ENCODE measurements at regions not wholly inside any gene's neighbourhood (a gene's known extent, or its start where the extent isn't known, plus 50 kb on each side); places are given as distances from the start of the nearest gene placed in this dataset.

DNA sequence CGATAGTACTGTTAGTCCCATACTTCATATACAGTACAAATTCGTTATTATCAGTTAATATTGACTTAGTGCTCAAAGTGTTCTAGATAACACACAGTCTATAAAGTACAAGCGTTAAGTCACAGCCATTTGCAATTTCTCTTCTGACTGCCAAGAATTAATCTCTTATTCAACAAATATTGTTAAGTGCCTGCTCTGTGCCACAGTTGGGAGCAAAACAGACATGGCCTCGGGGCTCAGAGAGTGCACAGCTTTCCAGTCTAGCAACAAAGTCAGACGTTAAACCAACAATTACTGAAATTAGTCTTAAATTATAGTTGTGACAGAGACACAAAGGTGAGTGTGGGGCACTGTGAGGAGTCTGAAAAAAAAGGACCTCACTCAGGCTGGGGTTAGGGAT is 113.0 kb upstream of the DPP6 start:
- no peak overlapping the region for H3K4me3 ChIP-seq (ENCODE audit: low read depth, low read length)
- no peak for DNase-seq (ENCODE audit: low read depth)
- TF ChIP-seq, protein P1, sequence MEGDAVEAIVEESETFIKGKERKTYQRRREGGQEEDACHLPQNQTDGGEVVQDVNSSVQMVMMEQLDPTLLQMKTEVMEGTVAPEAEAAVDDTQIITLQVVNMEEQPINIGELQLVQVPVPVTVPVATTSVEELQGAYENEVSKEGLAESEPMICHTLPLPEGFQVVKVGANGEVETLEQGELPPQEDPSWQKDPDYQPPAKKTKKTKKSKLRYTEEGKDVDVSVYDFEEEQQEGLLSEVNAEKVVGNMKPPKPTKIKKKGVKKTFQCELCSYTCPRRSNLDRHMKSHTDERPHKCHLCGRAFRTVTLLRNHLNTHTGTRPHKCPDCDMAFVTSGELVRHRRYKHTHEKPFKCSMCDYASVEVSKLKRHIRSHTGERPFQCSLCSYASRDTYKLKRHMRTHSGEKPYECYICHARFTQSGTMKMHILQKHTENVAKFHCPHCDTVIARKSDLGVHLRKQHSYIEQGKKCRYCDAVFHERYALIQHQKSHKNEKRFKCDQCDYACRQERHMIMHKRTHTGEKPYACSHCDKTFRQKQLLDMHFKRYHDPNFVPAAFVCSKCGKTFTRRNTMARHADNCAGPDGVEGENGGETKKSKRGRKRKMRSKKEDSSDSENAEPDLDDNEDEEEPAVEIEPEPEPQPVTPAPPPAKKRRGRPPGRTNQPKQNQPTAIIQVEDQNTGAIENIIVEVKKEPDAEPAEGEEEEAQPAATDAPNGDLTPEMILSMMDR (IDR thresholded peaks at IDR 0.05; ENCODE audit: insufficient read depth, low read depth, low read length, missing control alignments), result no peak

DNA sequence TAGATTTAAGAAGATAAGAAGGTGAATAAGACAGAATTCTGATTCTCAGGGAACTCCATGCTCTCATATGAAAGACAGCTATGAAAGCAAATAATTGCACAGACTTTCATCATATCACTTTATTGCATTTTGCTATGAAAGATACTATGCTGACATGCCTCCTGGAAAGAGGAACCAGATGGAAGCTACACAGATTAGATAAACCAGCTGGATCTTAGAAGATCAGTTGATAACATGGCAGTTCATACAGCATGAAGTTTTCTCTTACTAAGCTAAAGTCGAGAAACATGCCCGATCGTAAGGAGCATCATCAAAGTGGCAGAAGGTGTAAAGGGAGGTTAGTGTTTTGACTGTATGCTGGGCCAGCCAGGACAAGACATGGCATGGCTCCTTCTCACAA is 112.5 kb upstream of the DPP6 start:
- TF ChIP-seq, protein P1 (IDR thresholded peaks at IDR 0.05; ENCODE audit: insufficient read depth, low read depth, low read length, missing control alignments), result no peak

DNA sequence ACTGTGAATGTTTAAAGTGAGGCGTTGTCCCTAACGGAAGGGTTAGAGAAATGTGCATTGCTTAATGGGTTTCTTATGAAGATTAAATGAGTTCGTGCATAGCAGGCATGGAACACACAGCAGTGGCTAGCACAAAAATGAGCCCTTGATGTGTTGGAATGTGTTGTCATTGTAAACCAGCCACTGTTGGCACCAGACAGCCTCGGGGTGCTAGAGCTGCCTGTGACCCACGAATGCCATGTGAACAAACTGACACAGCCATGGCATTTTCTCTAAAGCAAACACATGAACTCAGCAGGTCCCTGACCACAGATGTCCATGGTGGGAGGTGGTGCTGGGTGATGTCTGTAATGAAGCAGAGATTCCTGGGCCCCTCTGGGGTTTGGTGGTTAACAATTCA is 111.1 kb upstream of the DPP6 start:
- DNase-seq (ENCODE audit: low read depth), result no peak
- H3K4me3 ChIP-seq (ENCODE audit: low read depth, low read length), result no peak overlapping the region
- TF ChIP-seq, protein P1 (IDR thresholded peaks at IDR 0.05; ENCODE audit: insufficient read depth, low read depth, low read length, missing control alignments), result no peak

More for the DNA sequence above, 112.5 kb upstream of the DPP6 start:
- H3K4me3 ChIP-seq (ENCODE audit: low read depth, low read length), result no peak overlapping the region
- no peak for DNase-seq (ENCODE audit: low read depth)

DNA sequence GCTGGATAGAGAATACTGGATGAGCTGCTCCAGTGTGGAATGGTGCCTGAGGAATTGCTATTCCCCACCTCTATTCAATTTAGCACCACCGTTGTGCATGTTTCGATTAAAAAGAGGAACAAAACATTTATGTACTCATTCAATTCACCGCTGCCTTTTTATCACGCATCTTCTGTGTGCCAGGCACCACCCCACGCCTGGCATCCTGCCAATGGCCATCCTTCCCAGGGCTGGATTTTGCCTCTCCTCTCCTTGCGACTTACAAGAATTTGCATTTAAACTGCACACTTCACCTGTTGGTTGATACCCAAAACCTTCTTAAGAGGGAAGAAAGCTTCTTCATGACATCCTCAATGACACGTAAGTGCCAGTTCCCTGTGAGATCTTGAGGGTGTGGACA is 110.2 kb upstream of the DPP6 start:
- TF ChIP-seq, protein P1 (IDR thresholded peaks at IDR 0.05; ENCODE audit: insufficient read depth, low read depth, low read length, missing control alignments), result no peak
- no peak for DNase-seq (ENCODE audit: low read depth)
- H3K4me3 ChIP-seq (ENCODE audit: low read depth, low read length), result no peak overlapping the region

DNA sequence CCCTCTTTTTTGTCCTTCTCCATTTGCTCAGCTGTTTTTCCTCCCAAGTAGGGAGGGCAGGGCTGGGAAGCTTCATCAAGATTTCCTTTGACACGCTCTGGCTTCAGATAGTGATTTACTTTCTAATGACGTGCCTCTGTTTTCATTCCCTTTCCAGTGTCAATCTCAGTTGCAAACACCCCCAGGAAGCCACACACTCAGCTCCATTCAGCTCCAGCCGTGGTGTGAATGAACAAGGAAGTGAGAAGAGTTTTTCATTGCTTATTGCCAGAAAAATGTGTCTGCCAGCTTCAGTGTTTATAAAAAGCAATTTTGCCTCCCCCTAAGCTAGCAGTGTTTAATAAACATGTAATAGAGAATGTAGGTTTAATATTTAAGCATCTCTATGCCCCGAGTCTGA is 108.7 kb upstream of the DPP6 start:
- no peak for DNase-seq (ENCODE audit: low read depth)
- TF ChIP-seq, protein P1 (IDR thresholded peaks at IDR 0.05; ENCODE audit: insufficient read depth, low read depth, low read length, missing control alignments), result no peak
- H3K4me3 ChIP-seq (ENCODE audit: low read depth, low read length), result no peak overlapping the region

DNA sequence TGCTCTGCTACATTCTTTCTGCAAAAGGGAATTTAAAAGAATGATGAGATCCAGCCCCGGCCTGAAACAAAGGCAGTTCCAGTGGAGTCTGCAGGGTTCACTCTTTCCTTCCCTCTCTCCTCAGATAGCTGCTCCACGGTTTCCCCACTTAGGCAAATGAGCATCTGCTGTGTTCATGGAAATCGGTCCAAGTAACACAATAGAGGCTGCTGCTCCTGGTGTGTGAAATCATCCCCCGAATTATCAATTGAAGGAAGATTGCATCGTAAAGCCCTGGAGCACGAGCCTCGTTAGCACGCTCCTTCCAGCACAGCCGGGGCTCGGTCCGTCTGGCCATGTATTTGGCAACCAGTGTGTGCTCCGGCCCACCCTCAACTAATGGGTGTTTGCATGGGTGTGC is 108.3 kb upstream of the DPP6 start:
- no peak for DNase-seq (ENCODE audit: low read depth)
- TF ChIP-seq, protein P1 (IDR thresholded peaks at IDR 0.05; ENCODE audit: insufficient read depth, low read depth, low read length, missing control alignments), result no peak
- no peak overlapping the region for H3K4me3 ChIP-seq (ENCODE audit: low read depth, low read length)

DNA sequence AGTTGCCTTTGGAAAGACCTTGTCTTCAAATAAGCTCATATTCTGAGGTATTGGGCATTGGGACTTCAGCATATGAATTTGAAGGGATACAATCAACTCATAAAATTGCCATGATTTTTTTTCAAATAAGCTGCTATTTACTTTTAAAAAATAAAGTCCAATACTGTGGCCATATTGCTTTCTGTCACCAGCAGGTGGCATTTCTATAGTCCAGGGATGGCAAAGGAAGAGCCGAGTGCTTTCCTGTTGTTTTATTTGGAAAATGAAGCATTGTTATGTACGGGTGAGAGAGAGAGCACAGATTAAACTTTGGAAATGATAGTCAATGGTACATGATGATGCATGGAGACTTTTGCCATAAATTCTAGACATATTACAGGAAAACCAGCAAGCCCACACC is 104.1 kb upstream of the DPP6 start:
- no peak overlapping the region for H3K4me3 ChIP-seq (ENCODE audit: low read depth, low read length)
- TF ChIP-seq, protein P1 (IDR thresholded peaks at IDR 0.05; ENCODE audit: insufficient read depth, low read depth, low read length, missing control alignments), result no peak
- DNase-seq (ENCODE audit: low read depth), result no peak

Measured in GM12865 (cell line).